ENCODE measurements at regions not wholly inside any gene's neighbourhood (a gene's known extent, or its start where the extent isn't known, plus 50 kb on each side); places are given as distances from the start of the nearest gene placed in this dataset.

- no peaks in the 10 kb centered on the region for H3K36me3 ChIP-seq
- no peaks in the 10 kb centered on the region for H3K27me3 ChIP-seq
- TF ChIP-seq POLR2A (IDR thresholded peaks at IDR 0.05) (no peak), CTCF (IDR thresholded peaks at IDR 0.05) (no peak), POLR2AphosphoS5 (IDR thresholded peaks at IDR 0.05) (no peak)
- DNase-seq (ENCODE audit: low spot score in 2 of 2), result no peak
- intact Hi-C loops (cut with DNase I; ENCODE audit: low total_unique reads), result no loop called here
- no peak overlapping the region for H3K4me3 ChIP-seq
- H3K4me1 ChIP-seq, result no peaks in the 10 kb centered on the region
- H3K27ac ChIP-seq, result no peak overlapping the region
- no peaks in the 10 kb centered on the region for H3K9me3 ChIP-seq
Observed at GRCh38 chr5:19334278-19334677, 653.7 kb downstream of the CDH18 start.

DNA sequence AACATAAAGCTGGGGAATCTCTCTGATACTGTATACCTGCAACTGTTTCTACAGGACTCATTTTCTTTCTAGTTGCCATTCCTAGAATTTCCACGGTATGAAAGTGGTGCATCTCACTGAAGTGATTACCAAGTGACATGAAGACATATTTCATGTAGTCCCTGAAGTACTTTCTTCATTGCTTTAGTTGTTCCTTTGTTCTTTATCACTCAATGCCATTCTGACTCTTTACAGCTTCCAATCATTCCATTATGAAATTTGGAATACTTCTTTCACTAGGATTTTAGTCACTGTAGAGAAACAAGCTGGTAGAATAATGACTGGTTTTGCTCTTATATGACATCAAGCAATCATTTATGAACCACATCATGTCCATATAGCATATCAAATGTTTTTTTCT is 645.1 kb downstream of the CDH18 start:
- H3K9me3 ChIP-seq, result no peaks in the 10 kb centered on the region
- no peak overlapping the region for H3K27ac ChIP-seq
- TF ChIP-seq CTCF (IDR thresholded peaks at IDR 0.05), result no peak
- no peak for TF ChIP-seq POLR2A (IDR thresholded peaks at IDR 0.05)
- TF ChIP-seq POLR2AphosphoS5 (IDR thresholded peaks at IDR 0.05), result no peak
- no peaks in the 10 kb centered on the region for H3K27me3 ChIP-seq
- no peaks in the 10 kb centered on the region for H3K36me3 ChIP-seq
- H3K4me1 ChIP-seq, result no peaks in the 10 kb centered on the region
- H3K4me3 ChIP-seq, result no peak overlapping the region
- intact Hi-C loops (cut with DNase I; ENCODE audit: low total_unique reads), result no loop called here
- no peak for DNase-seq (ENCODE audit: low spot score in 2 of 2)

GRCh38 chr5:19352120-19352519 is 635.9 kb downstream of the CDH18 start:
- TF ChIP-seq POLR2A (IDR thresholded peaks at IDR 0.05) (no peak), POLR2AphosphoS5 (IDR thresholded peaks at IDR 0.05) (no peak), CTCF (IDR thresholded peaks at IDR 0.05) (no peak)
- DNase-seq (ENCODE audit: low spot score in 2 of 2), result no peak
- intact Hi-C loops (cut with DNase I; ENCODE audit: low total_unique reads), result no loop called here

DNA sequence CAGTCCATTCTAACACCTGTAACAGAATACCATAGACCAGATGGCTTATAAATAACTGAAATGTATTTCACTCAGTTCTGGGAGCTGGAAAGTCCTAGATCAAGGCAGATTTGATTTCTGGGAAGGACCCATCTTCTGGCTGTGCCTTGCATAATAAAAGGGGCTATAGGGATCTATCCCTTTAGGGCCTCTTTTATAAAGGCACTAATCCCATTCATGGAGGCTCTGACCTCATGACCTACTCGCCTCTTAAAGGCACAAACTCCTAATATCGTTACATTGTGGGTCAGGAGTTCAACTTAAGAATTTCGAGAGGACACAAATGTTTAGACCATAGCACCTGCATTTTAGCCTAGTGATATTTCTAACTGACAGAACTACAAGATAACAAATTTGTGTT is 619.0 kb downstream of the CDH18 start:
- no peaks in the 10 kb centered on the region for H3K9me3 ChIP-seq
- H3K4me1 ChIP-seq, result no peaks in the 10 kb centered on the region
- no peak overlapping the region for H3K27ac ChIP-seq
- H3K27me3 ChIP-seq, result no peaks in the 10 kb centered on the region
- H3K4me3 ChIP-seq, result no peak overlapping the region
- TF ChIP-seq CTCF (IDR thresholded peaks at IDR 0.05), result no peak
- no peak for TF ChIP-seq POLR2A (IDR thresholded peaks at IDR 0.05)
- no peak for TF ChIP-seq POLR2AphosphoS5 (IDR thresholded peaks at IDR 0.05)
- intact Hi-C loops (cut with DNase I; ENCODE audit: low total_unique reads), result no loop called here
- H3K36me3 ChIP-seq, result no peaks in the 10 kb centered on the region
- DNase-seq (ENCODE audit: low spot score in 2 of 2), result no peak

More at GRCh38 chr5:19352120-19352519, 635.9 kb downstream of the CDH18 start:
- Histone ChIP-seq H3K9me3 (no peaks in the 10 kb centered on the region), H3K4me1 (no peaks in the 10 kb centered on the region), H3K27me3 (no peaks in the 10 kb centered on the region), H3K27ac (no peak overlapping the region), H3K36me3 (no peaks in the 10 kb centered on the region), H3K4me3 (no peak overlapping the region)

DNA sequence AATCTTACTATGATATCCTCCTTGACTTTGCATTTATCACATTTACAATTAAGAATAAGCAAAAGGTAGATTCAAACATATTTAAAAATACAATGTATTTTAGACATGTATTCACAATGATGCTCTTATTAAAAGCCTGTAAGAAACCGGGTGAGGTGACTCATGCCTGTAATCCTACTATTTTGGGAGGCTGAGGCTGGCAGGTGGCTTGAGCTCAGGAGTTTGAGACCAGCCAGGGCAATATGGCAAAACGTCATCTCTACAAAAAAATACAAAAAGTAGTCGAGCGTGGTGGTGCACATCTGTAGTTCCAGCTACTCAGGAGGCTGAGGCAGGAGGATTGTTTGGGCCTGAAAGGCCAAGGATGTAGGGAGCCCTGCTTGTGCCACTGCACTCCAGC is 618.4 kb downstream of the CDH18 start:
- Histone ChIP-seq H3K4me3 (no peak overlapping the region), H3K27me3 (no peaks in the 10 kb centered on the region), H3K36me3 (no peaks in the 10 kb centered on the region), H3K4me1 (no peaks in the 10 kb centered on the region), H3K27ac (no peak overlapping the region), H3K9me3 (no peaks in the 10 kb centered on the region)
- intact Hi-C loops (cut with DNase I; ENCODE audit: low total_unique reads), result no loop called here
- no peak for DNase-seq (ENCODE audit: low spot score in 2 of 2)
- no peak for TF ChIP-seq POLR2A (IDR thresholded peaks at IDR 0.05)
- no peak for TF ChIP-seq POLR2AphosphoS5 (IDR thresholded peaks at IDR 0.05)
- TF ChIP-seq CTCF (IDR thresholded peaks at IDR 0.05), result no peak

All from breast epithelium (tissue), 4 donors.